B cell (primary cell): ENCODE measurements at regions not wholly inside any gene's neighbourhood (a gene's known extent, or its start where the extent isn't known, plus 50 kb on each side); places are given as distances from the start of the nearest gene placed in this dataset.

ENCODE experiments used
- ATAC-seq: fragments of 200-7000 bp; cut with Tn5 transposase; one replicate; pipeline ENCODE4 v1.10.0; 2021; ENCODE audit warnings: low read depth, mild to moderate bottlenecking, moderate number of reproducible peaks, moderate library complexity
- CTCF ChIA-PET: fragments of 350-600 bp; sonication (Branson Sonifier 250); formaldehyde crosslinking; loops from one replicate; lab custom pipeline; 2021; ENCODE audit warnings: antibody characterized with exemption, inconsistent platforms; lab: Charles Lee
- POLR2A ChIA-PET: fragments of 350-600 bp; sonication (Branson Sonifier 250); formaldehyde crosslinking; loops from one replicate; lab custom pipeline; 2021; ENCODE audit warnings: antibody characterized with exemption; lab: Charles Lee
- DNase-seq: peaks from one replicate; pipeline ENCODE4 v3.0.0; 2013
- H2AFZ ChIP-seq: 2 replicates; pipeline ENCODE4 v1.6.1; 2012; ENCODE audit warnings: mild to moderate bottlenecking, low read depth, low read length; ENCODE audit not compliant: insufficient read depth, poor library complexity, severe bottlenecking
- H3K27ac ChIP-seq, 2 donors: 1 replicate in 1 of 2; 2 replicates in 1 of 2; pipeline ENCODE4 v1.5.1; 2012 to 2013; ENCODE audit warnings: low read length in 2 of 2, mild to moderate bottlenecking in 2 of 2, moderate library complexity in 1 of 2
- H3K27me3 ChIP-seq, 4 experiments: fragments of 200-600 bp in 1 of 4; sonication (generic) in 1 of 4; replicated peaks in 1 of 4; 1 replicate in 2 of 4; 2 replicates in 2 of 4; pipeline versions ENCODE4 v1.6.1 to v1.7.0; 2013 to 2016; ENCODE audit warnings: low read length in 3 of 4, mild to moderate bottlenecking in 2 of 4, mixed read lengths in 1 of 4, moderate library complexity in 1 of 4; ENCODE audit not compliant: insufficient read depth in 4 of 4, control insufficient read depth in 3 of 4; ENCODE audit errors: control extremely low read depth in 1 of 4
- H3K36me3 ChIP-seq, 2 experiments: replicated peaks in 1 of 2; 1 replicate in 1 of 2; 2 replicates in 1 of 2; pipeline versions ENCODE4 v1.6.1 to v1.7.1; 2013; ENCODE audit warnings: low read length in 1 of 2; ENCODE audit not compliant: insufficient read depth in 2 of 2, control insufficient read depth in 1 of 2; ENCODE audit errors: control extremely low read depth in 1 of 2, extremely low read depth in 1 of 2
- H3K4me1 ChIP-seq, 2 donors: fragments of 200-600 bp in 1 of 2; sonication (generic) in 1 of 2; 1 replicate in 1 of 2; 2 replicates in 1 of 2; pipeline versions ENCODE4 v1.5.1 to v1.6.1; 2013 to 2017; ENCODE audit warnings: low read length in 2 of 2; ENCODE audit not compliant: control insufficient read depth in 2 of 2, insufficient read depth in 2 of 2
- H3K4me2 ChIP-seq: replicated peaks from 2 replicates; pipeline ENCODE3; 2012; ENCODE audit warnings: mild to moderate bottlenecking, low read depth, low read length; ENCODE audit not compliant: poor library complexity, severe bottlenecking
- H3K4me3 ChIP-seq, 5 experiments: fragments of 200-600 bp in 1 of 5; sonication (generic) in 1 of 5; 1 replicate in 3 of 5; 2 replicates in 2 of 5; pipeline versions ENCODE4 v1.5.1 to v1.7.0; 2011 to 2016; ENCODE audit warnings: low read length in 4 of 5, mild to moderate bottlenecking in 4 of 5, low read depth in 2 of 5, control low read depth in 1 of 5, moderate library complexity in 1 of 5; ENCODE audit not compliant: insufficient read depth in 1 of 5; ENCODE audit errors: control extremely low read depth in 1 of 5, extremely low read depth in 1 of 5
- H3K79me2 ChIP-seq: fragments of 200-600 bp; sonication (generic); one replicate; pipeline ENCODE4 v1.6.0; 2016; ENCODE audit warnings: low read length; ENCODE audit not compliant: control insufficient read depth, insufficient read depth
- H3K9ac ChIP-seq: fragments of 200-600 bp; sonication (generic); 2 replicates; pipeline ENCODE4 v1.6.1; 2017; ENCODE audit warnings: mild to moderate bottlenecking, low read length, moderate library complexity
- H3K9me3 ChIP-seq, 3 donors: one replicate each; pipeline versions ENCODE4 v1.6.1 to v1.7.1; 2013; ENCODE audit warnings: low read length in 2 of 3; ENCODE audit not compliant: control insufficient read depth in 2 of 3, insufficient read depth in 1 of 3; ENCODE audit errors: control extremely low read depth in 1 of 3
- H4K20me1 ChIP-seq: 2 replicates; pipeline ENCODE4 v1.6.0; 2012; ENCODE audit warnings: mild to moderate bottlenecking, low read length; ENCODE audit not compliant: insufficient read depth, control insufficient read depth, poor library complexity, severe bottlenecking
- H3K27ac Mint-ChIP-seq: one replicate; pipeline ENCODE4 v1.8.0; 2021; ENCODE audit warnings: mixed read lengths
- H3K27me3 Mint-ChIP-seq: one replicate; pipeline ENCODE4 v1.8.0; 2021; ENCODE audit warnings: mixed read lengths
- H3K4me1 Mint-ChIP-seq: one replicate; pipeline ENCODE4 v1.8.0; 2021; ENCODE audit warnings: mixed read lengths
- H3K4me3 Mint-ChIP-seq: one replicate; pipeline ENCODE4 v1.8.0; 2021; ENCODE audit warnings: mixed read lengths
- H3K9me3 Mint-ChIP-seq: one replicate; pipeline ENCODE4 v1.8.0; 2022; ENCODE audit warnings: mixed read lengths; ENCODE audit not compliant: insufficient read depth
- CTCF ChIP-seq: fragments of 200-600 bp; IDR thresholded peaks from one replicate; pipeline ENCODE4 v1.8.0; 2022; ENCODE audit warnings: antibody characterized with exemption, mild to moderate bottlenecking
- EZH2 ChIP-seq: IDR thresholded peaks from 2 replicates; pipeline ENCODE4 v1.6.1; 2012; ENCODE audit warnings: borderline replicate concordance, low read depth, mild to moderate bottlenecking, moderate library complexity, low read length; ENCODE audit not compliant: insufficient read depth, poor library complexity, severe bottlenecking
- WGBS: methylation state at CpG from one replicate; pipeline ENCODE4 v1.1.5; 2013; ENCODE audit warnings: missing lambda C conversion rate; ENCODE audit not compliant: insufficient coverage; 5-methylcytosine and 5-hydroxymethylcytosine counted together
- intact Hi-C: fragments of 100-400 bp; cut with micrococcal nuclease; formaldehyde crosslinking; loops from one replicate; pipeline ENCODE4 v1.10.0; 2022

- H4K20me1 ChIP-seq, result no peaks in the 10 kb centered on the region
- H3K4me1 ChIP-seq, result no peaks in the 10 kb centered on the region
- H3K9ac ChIP-seq, result no peak overlapping the region
- H3K4me2 ChIP-seq, result no peak overlapping the region
- no peak overlapping the region for H2AFZ ChIP-seq
- H3K27me3 ChIP-seq, result no peaks in the 10 kb centered on the region
- H3K27ac Mint-ChIP-seq, result no peak overlapping the region
- ChIA-PET CTCF (no interaction called here), POLR2A (no interaction called here)
- no peak for TF ChIP-seq CTCF
- no peak for TF ChIP-seq EZH2
- H3K4me1 Mint-ChIP-seq, result no peaks in the 10 kb centered on the region
- no peak overlapping the region for H3K4me3 Mint-ChIP-seq
- H3K36me3 ChIP-seq, result no peaks in the 10 kb centered on the region
- no peaks in the 10 kb centered on the region for H3K79me2 ChIP-seq
- no peaks in the 10 kb centered on the region for H3K27me3 Mint-ChIP-seq
- no peaks in the 10 kb centered on the region for H3K9me3 Mint-ChIP-seq
- no peak overlapping the region for H3K27ac ChIP-seq
- intact Hi-C loops, result no loop called here
- no peak for DNase-seq
- ATAC-seq, result no peak
- H3K4me3 ChIP-seq, result no peak overlapping the region
- no peaks in the 10 kb centered on the region for H3K9me3 ChIP-seq
These were observed 459.5 kb upstream of the CDH20 start for GRCh38 chr18:60873708-60874107.

GRCh38 chr18:60875957-60876507, 457.2 kb upstream of the CDH20 start:
- ATAC-seq (no peak), DNase-seq (no peak)
- H2AFZ ChIP-seq, result no peak overlapping the region
- H3K36me3 ChIP-seq, result no peaks in the 10 kb centered on the region
- WGBS, result 90% methylated on average over 3 of the region's 6 CpGs
- H3K27ac ChIP-seq, result no peak overlapping the region
- H3K27me3 Mint-ChIP-seq, result no peaks in the 10 kb centered on the region
- ChIA-PET CTCF (no interaction called here), POLR2A (no interaction called here)
- no peak overlapping the region for H3K9ac ChIP-seq
- no peaks in the 10 kb centered on the region for H3K4me1 Mint-ChIP-seq
- H4K20me1 ChIP-seq, result no peaks in the 10 kb centered on the region
- H3K79me2 ChIP-seq, result no peaks in the 10 kb centered on the region
- no peaks in the 10 kb centered on the region for H3K9me3 Mint-ChIP-seq
- intact Hi-C loops, result no loop called here
- H3K27ac Mint-ChIP-seq, result no peak overlapping the region
- no peaks in the 10 kb centered on the region for H3K4me1 ChIP-seq
- H3K4me2 ChIP-seq, result no peak overlapping the region
- no peaks in the 10 kb centered on the region for H3K9me3 ChIP-seq
- no peaks in the 10 kb centered on the region for H3K27me3 ChIP-seq
- no peak overlapping the region for H3K4me3 ChIP-seq
- TF ChIP-seq EZH2 (no peak), CTCF (no peak)
- no peak overlapping the region for H3K4me3 Mint-ChIP-seq
